ENCODE measurements at regions not wholly inside any gene's neighbourhood (a gene's known extent, or its start where the extent isn't known, plus 50 kb on each side); places are given as distances from the start of the nearest gene placed in this dataset.

DNA sequence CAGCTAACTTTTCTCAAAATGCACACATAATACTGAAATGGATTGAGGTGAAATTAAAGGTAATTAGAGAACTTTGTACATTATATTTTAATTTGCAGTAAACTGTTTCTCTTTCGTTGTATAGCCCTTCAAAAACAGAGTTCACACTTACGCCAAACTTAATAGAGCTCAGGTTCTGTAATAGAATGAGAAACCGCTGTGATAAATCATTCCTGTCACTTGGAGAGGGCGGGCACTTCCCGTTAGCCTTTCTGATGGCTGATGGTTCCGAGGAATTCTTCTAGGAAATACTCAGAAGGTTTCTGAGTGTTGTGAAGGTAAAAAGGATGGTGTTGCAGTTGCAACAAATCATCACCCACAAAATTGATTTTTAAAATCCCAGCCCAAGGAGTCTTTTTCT is 155.8 kb upstream of the ALKAL2 start:
- Histone ChIP-seq H3K4me3 (ENCODE audit: low read length) (no peak overlapping the region), H3F3A (ENCODE audit: low read length, unreplicated experiment) (no peaks in the 10 kb centered on the region), H3K9me3 (ENCODE audit: low read length) (no peaks in the 10 kb centered on the region), H4K20me1 (ENCODE audit: low read length) (no peaks in the 10 kb centered on the region), H3K27me3 (ENCODE audit: low read length) (no peaks in the 10 kb centered on the region), H3K9me2 (replicated peaks; ENCODE audit: low read length) (no peaks in the 10 kb centered on the region), H3K4me1 (ENCODE audit: insufficient read depth, low read length) (no peaks in the 10 kb centered on the region), H2AFZ (ENCODE audit: low read length) (0 out of 2 replicates have a peak overlapping the region, but pooled peaks have one; percentile 18), H3K36me3 (ENCODE audit: low read depth, low read length) (no peaks in the 10 kb centered on the region), H3K27ac (ENCODE audit: low read length) (no peak overlapping the region), H3K9ac (ENCODE audit: low read length) (no peak overlapping the region), H3K4me2 (ENCODE audit: low read length) (no peak overlapping the region), H3K79me2 (ENCODE audit: low read length) (no peaks in the 10 kb centered on the region)
- POLR2A ChIA-PET (ENCODE audit: unreplicated experiment) = no interaction called here
- no TSS peak for BruUV-seq (replicated peaks)
- DNase-seq (no peak), ATAC-seq (no peak)
- CTCF ChIA-PET = no interaction called here
- TF ChIP-seq EZH2 (IDR thresholded peaks at IDR 0.05; ENCODE audit: low read length, unreplicated experiment) (no peak), EZH2phosphoT487 (IDR thresholded peaks at IDR 0.05; ENCODE audit: borderline replicate concordance, low read length) (no peak), CTCF (conservative IDR thresholded peaks at IDR 0.05; ENCODE audit: low read depth, low read length) (no peak)
- intact Hi-C loops (cut with micrococcal nuclease) = no loop called here

- DNase-seq (no peak), ATAC-seq (no peak)
- no peaks in the 10 kb centered on the region for H3K27me3 ChIP-seq (ENCODE audit: low read length)
- no peaks in the 10 kb centered on the region for H3K79me2 ChIP-seq (ENCODE audit: low read length)
- H3K4me3 ChIP-seq (ENCODE audit: low read length) = no peak overlapping the region
- intact Hi-C loops (cut with micrococcal nuclease) = no loop called here
- no peak overlapping the region for H3K27ac ChIP-seq (ENCODE audit: low read length)
- H3K9ac ChIP-seq (ENCODE audit: low read length) = no peak overlapping the region
- H3K36me3 ChIP-seq (ENCODE audit: low read depth, low read length) = no peaks in the 10 kb centered on the region
- H2AFZ ChIP-seq (ENCODE audit: low read length) = no peak overlapping the region
- H3F3A ChIP-seq (ENCODE audit: low read length, unreplicated experiment) = no peaks in the 10 kb centered on the region
- no peaks in the 10 kb centered on the region for H4K20me1 ChIP-seq (ENCODE audit: low read length)
- TF ChIP-seq CTCF (conservative IDR thresholded peaks at IDR 0.05; ENCODE audit: low read depth, low read length) (no peak), EZH2phosphoT487 (IDR thresholded peaks at IDR 0.05; ENCODE audit: borderline replicate concordance, low read length) (no peak), EZH2 (IDR thresholded peaks at IDR 0.05; ENCODE audit: low read length, unreplicated experiment) (no peak)
- H3K9me2 ChIP-seq (replicated peaks; ENCODE audit: low read length) = no peaks in the 10 kb centered on the region
- no TSS peak for BruUV-seq (replicated peaks)
- peaks cover 3% of the 10 kb centered on the region; the same call in 1 of the 2 replicates for H3K4me1 ChIP-seq (ENCODE audit: insufficient read depth, low read length)
- CTCF ChIA-PET = no interaction called here
- H3K4me2 ChIP-seq (ENCODE audit: low read length) = no peak overlapping the region
- H3K9me3 ChIP-seq (ENCODE audit: low read length) = no peaks in the 10 kb centered on the region
- POLR2A ChIA-PET (ENCODE audit: unreplicated experiment) = no interaction called here
These were observed 155.3 kb upstream of the ALKAL2 start for GRCh38 chr2:443216-443615.

DNA sequence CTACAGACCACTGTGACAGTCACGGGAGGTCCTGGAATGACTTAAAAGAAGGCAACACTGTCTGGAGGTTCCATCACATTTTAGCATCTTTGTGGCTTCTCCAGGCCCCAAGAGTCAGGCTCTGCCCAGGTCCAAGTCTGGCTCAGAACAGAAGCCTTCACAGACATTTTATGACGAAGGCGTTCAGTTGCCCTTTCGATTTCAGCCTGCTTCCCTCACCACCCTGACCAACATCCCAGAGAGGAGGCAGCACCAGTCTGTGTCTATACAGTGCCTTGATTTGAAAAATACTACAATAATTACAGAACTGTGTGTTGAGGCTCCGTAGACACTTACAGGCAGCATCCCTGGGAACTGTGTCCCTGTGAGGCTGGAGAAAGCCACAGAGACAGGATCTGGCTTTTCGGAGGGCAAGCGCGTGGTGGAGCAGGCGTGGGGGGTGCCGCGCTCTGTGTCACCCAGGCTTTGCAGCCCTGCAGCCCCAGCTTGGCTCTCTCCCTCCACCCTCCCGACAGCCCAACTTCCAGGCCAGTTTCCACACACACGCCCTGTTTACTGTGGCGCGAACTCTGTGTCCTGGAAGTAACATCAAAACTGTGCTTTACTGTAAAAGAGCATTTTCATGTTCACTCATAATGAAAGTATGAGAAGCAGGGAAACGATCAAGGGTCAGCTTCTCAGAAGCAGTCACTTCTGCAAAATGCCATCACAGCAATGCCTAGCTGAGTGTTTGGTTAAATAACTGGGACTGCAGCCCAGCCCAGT is 153.5 kb upstream of the ALKAL2 start:
- CTCF ChIA-PET = no interaction called here
- Histone ChIP-seq H3K9me3 (ENCODE audit: low read length) (no peaks in the 10 kb centered on the region), H3K79me2 (ENCODE audit: low read length) (no peaks in the 10 kb centered on the region), H2AFZ (ENCODE audit: low read length) (no peak overlapping the region), H3K27ac (ENCODE audit: low read length) (no peak overlapping the region), H3K27me3 (ENCODE audit: low read length) (no peaks in the 10 kb centered on the region), H3K4me3 (ENCODE audit: low read length) (no peak overlapping the region), H3K36me3 (ENCODE audit: low read depth, low read length) (no peaks in the 10 kb centered on the region), H3K9ac (ENCODE audit: low read length) (no peak overlapping the region), H4K20me1 (ENCODE audit: low read length) (no peaks in the 10 kb centered on the region), H3F3A (ENCODE audit: low read length, unreplicated experiment) (no peaks in the 10 kb centered on the region), H3K4me2 (ENCODE audit: low read length) (no peak overlapping the region), H3K4me1 (ENCODE audit: insufficient read depth, low read length) (peaks cover 12% of the 10 kb centered on the region), H3K9me2 (replicated peaks; ENCODE audit: low read length) (no peaks in the 10 kb centered on the region)
- intact Hi-C loops (cut with micrococcal nuclease) = no loop called here
- no TSS peak for BruUV-seq (replicated peaks)
- POLR2A ChIA-PET (ENCODE audit: unreplicated experiment) = no interaction called here
- TF ChIP-seq CTCF (conservative IDR thresholded peaks at IDR 0.05; ENCODE audit: low read depth, low read length) (no peak), EZH2phosphoT487 (IDR thresholded peaks at IDR 0.05; ENCODE audit: borderline replicate concordance, low read length) (no peak), EZH2 (IDR thresholded peaks at IDR 0.05; ENCODE audit: low read length, unreplicated experiment) (no peak)
- DNase-seq (no peak), ATAC-seq (no peak)

Data from PC-3 (cell line).